ENCODE measurements at regions not wholly inside any gene's neighbourhood (a gene's known extent, or its start where the extent isn't known, plus 50 kb on each side); places are given as distances from the start of the nearest gene placed in this dataset.
"Not testable (repeated sequence)": the region's sequence is repeated elsewhere in the genome, so short reads cannot be mapped to it uniquely, and the experiment has no call there.

DNA sequence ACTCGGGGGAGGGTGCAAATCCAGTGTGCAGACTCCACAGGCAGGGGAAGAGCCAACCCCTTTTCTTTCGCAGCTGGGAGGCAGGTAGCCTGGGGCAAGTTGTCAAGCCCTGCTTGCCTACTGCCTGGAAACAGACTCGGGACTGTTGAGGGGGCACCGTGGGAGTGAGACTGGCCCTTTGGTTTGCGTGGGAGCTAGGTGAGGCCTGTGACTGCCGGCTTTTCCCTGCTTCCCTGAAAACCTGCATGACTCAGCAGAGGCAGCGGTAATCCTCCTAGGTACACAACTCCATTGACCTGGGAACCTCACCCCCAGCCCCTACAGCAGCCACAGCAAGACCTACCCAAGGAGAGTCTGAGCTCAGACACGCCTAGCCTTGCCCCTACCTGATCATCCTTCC, 509.5 kb downstream of the DTWD2 start:
- no peak overlapping the region for H3K27ac ChIP-seq
- no peak for TF ChIP-seq ZFX (IDR thresholded peaks at IDR 0.05; ENCODE audit: borderline replicate concordance)
- TF ChIP-seq, protein P1, sequence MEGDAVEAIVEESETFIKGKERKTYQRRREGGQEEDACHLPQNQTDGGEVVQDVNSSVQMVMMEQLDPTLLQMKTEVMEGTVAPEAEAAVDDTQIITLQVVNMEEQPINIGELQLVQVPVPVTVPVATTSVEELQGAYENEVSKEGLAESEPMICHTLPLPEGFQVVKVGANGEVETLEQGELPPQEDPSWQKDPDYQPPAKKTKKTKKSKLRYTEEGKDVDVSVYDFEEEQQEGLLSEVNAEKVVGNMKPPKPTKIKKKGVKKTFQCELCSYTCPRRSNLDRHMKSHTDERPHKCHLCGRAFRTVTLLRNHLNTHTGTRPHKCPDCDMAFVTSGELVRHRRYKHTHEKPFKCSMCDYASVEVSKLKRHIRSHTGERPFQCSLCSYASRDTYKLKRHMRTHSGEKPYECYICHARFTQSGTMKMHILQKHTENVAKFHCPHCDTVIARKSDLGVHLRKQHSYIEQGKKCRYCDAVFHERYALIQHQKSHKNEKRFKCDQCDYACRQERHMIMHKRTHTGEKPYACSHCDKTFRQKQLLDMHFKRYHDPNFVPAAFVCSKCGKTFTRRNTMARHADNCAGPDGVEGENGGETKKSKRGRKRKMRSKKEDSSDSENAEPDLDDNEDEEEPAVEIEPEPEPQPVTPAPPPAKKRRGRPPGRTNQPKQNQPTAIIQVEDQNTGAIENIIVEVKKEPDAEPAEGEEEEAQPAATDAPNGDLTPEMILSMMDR (IDR thresholded peaks at IDR 0.05): no peak

DNA sequence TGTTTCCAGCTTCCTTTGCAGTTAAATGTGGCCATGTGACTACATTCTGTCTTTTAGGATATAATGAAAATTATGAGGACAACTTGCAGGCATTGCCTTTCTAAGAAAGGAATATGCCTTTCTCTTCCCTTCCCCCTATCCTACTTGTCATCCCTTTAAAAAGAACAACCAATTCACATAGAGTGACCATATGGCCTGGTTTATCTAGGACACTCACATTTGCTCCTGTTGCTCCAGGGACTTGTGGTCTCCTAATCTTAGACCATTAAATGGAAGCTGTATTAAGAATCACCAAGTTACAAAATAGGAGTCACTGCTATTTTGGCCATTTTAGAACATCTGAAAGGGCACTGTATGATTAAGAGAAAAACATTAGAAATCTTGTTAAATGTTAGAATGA, 520.3 kb downstream of the DTWD2 start:
- TF ChIP-seq, protein P1 (IDR thresholded peaks at IDR 0.05): no peak
- TF ChIP-seq ZFX (IDR thresholded peaks at IDR 0.05; ENCODE audit: borderline replicate concordance): no peak

GRCh38 chr5:118467103-118467502, 521.2 kb downstream of the DTWD2 start:
- TF ChIP-seq, protein P1 (IDR thresholded peaks at IDR 0.05): no peak
- no peak for TF ChIP-seq ZFX (IDR thresholded peaks at IDR 0.05; ENCODE audit: borderline replicate concordance)
- H3K27ac ChIP-seq: no peak overlapping the region

More for the DNA sequence above, 520.3 kb downstream of the DTWD2 start:
- no peak overlapping the region for H3K27ac ChIP-seq

GRCh38 chr5:118466418-118466817, 521.9 kb downstream of the DTWD2 start:
- TF ChIP-seq, protein P1 (IDR thresholded peaks at IDR 0.05): no peak
- TF ChIP-seq ZFX (IDR thresholded peaks at IDR 0.05; ENCODE audit: borderline replicate concordance): no peak

GRCh38 chr5:118462276-118462675, 526.1 kb downstream of the DTWD2 start:
- not testable (repeated sequence) for H3K27ac ChIP-seq

More at GRCh38 chr5:118466418-118466817, 521.9 kb downstream of the DTWD2 start:
- H3K27ac ChIP-seq: no peak overlapping the region

GRCh38 chr5:118461436-118461835, 526.9 kb downstream of the DTWD2 start:
- no peak overlapping the region for H3K27ac ChIP-seq
- TF ChIP-seq, protein P1 (IDR thresholded peaks at IDR 0.05): no peak
- TF ChIP-seq ZFX (IDR thresholded peaks at IDR 0.05; ENCODE audit: borderline replicate concordance): no peak

DNA sequence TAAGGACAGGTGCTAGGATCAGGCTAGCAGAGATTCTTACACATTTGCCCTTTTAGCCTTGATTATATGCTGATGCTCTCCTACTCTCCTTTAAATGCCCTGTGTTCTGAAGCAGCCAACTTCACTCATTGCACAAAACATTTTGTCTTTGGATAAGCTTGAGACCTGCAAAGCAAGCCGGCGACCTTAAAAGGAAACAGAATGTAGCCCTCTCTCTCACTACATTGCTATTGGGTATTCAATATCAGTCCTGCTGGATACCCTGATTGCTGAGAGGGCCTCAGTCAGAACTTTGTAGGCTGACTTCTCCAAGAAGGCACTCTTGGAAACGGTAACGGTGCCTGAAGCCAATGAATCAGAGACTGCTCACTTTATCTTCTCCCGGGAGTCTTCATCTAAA, 528.9 kb downstream of the DTWD2 start:
- TF ChIP-seq, protein P1 (IDR thresholded peaks at IDR 0.05): no peak
- no peak overlapping the region for H3K27ac ChIP-seq

GRCh38 chr5:118456085-118456484, 532.3 kb downstream of the DTWD2 start:
- no peak for TF ChIP-seq ZFX (IDR thresholded peaks at IDR 0.05; ENCODE audit: borderline replicate concordance)
- TF ChIP-seq, protein P1 (IDR thresholded peaks at IDR 0.05): no peak

More at GRCh38 chr5:118456085-118456484, 532.3 kb downstream of the DTWD2 start:
- no peak overlapping the region for H3K27ac ChIP-seq

Data from 22Rv1 (cell line).